ENCODE measurements at regions not wholly inside any gene's neighbourhood (a gene's known extent, or its start where the extent isn't known, plus 50 kb on each side); places are given as distances from the start of the nearest gene placed in this dataset.
A peak's percentile ranks its signal among the peaks of the same experiment; 100 is the strongest.

DNA sequence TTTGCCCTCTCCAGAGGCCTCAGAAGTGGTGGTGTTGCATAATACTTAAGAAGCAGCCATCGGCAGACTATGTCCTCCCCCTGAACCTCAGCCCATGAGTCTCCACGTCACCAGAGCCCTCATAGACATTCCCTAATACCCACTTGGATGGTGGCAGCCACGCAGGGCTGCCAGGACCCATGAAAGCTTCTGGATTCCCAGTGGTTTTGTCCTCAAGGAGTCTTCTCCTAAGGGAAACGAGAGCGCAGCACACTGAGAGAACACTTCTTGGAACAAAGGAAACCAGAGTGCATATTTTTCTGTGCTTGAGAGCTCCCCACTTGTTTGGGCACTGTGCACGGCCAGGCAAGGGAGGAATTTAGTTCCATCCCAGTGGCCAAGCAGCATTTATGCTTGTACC is 204.1 kb upstream of the DMD start:
- no peak for DNase-seq
- in situ Hi-C loops (cut with HindIII; ENCODE audit: low pct_ligation_motif_present, low sequenced_read_pairs): no loop called here
- no peak overlapping the region for H3K27ac ChIP-seq
- no peak overlapping the region for H3K4me3 ChIP-seq (ENCODE audit: low read depth, low read length)
- TF ChIP-seq, protein P1, sequence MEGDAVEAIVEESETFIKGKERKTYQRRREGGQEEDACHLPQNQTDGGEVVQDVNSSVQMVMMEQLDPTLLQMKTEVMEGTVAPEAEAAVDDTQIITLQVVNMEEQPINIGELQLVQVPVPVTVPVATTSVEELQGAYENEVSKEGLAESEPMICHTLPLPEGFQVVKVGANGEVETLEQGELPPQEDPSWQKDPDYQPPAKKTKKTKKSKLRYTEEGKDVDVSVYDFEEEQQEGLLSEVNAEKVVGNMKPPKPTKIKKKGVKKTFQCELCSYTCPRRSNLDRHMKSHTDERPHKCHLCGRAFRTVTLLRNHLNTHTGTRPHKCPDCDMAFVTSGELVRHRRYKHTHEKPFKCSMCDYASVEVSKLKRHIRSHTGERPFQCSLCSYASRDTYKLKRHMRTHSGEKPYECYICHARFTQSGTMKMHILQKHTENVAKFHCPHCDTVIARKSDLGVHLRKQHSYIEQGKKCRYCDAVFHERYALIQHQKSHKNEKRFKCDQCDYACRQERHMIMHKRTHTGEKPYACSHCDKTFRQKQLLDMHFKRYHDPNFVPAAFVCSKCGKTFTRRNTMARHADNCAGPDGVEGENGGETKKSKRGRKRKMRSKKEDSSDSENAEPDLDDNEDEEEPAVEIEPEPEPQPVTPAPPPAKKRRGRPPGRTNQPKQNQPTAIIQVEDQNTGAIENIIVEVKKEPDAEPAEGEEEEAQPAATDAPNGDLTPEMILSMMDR (IDR thresholded peaks at IDR 0.05; ENCODE audit: low read depth, low read length, missing control alignments): no peak
- no peaks in the 10 kb centered on the region for H3K27me3 ChIP-seq (replicated peaks)
- no peaks in the 10 kb centered on the region for H3K36me3 ChIP-seq (replicated peaks)

DNA sequence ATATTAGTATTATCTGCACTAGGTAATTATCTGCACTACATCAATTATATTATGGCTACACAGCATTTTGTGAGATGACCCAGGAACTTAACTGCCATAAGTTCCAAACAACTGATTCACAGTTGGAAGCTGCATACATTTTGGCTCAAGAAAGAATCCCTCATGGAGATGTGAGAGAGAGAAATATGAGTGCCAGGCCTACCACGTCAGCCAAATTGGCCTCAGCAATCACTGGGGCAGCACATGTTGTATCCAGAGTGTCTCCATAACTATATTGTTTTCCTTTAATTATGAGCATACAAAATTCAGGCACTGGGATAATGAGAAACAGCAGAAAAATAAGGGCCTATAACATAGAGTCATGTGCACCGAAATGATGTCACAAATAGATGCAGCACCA is 174.2 kb upstream of the DMD start:
- no peaks in the 10 kb centered on the region for H3K36me3 ChIP-seq (replicated peaks)
- no peak for DNase-seq
- no peaks in the 10 kb centered on the region for H3K27me3 ChIP-seq (replicated peaks)
- H3K27ac ChIP-seq: no peak overlapping the region
- TF ChIP-seq, protein P1 (IDR thresholded peaks at IDR 0.05; ENCODE audit: low read depth, low read length, missing control alignments): no peak
- no peak overlapping the region for H3K4me3 ChIP-seq (ENCODE audit: low read depth, low read length)
- in situ Hi-C loops (cut with HindIII; ENCODE audit: low pct_ligation_motif_present, low sequenced_read_pairs): no loop called here

DNA sequence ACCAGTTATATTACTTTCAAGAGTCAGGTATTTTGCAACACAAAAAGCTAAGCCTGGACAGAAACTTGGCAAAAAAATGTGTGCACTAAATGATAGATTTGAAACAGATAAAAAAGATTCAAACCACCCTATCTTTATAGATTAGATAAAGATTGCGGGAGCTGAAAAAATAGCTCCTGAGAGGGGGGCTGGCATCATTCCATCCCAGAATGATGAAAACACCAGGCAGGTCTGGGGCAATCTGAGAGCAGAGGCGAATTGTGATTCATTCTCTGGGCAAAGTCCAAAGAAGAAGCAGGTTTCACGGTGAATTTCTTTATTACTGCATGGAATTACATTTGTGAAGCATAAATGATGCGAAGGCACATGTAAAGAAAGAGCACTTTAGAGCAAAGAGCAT is 168.5 kb upstream of the DMD start:
- no peaks in the 10 kb centered on the region for H3K27me3 ChIP-seq (replicated peaks)
- TF ChIP-seq, protein P1 (IDR thresholded peaks at IDR 0.05; ENCODE audit: low read depth, low read length, missing control alignments): no peak
- H3K27ac ChIP-seq: no peak overlapping the region
- H3K36me3 ChIP-seq (replicated peaks): no peaks in the 10 kb centered on the region
- H3K4me3 ChIP-seq (ENCODE audit: low read depth, low read length): no peak overlapping the region
- in situ Hi-C loops (cut with HindIII; ENCODE audit: low pct_ligation_motif_present, low sequenced_read_pairs): no loop called here
- DNase-seq: no peak

DNA sequence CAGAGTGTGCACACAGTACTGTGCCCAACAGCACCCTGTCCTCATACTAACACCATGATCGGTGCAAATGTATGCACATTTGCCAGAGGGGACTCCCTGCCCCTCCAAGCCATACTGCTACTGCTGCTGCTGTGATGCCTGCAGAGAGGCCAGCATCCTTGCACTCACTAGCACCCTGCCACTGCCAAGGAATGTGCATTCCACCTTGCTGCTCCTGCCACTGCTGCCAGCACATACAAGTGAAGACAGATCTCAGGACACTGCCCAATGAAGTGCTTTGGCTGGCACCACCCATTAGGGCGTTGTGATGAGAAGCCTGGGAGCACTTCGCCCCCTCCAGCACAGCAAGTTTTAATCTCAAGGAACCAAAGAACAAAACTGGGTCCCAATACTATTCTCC is 146.3 kb upstream of the DMD start:
- H3K36me3 ChIP-seq (replicated peaks): no peaks in the 10 kb centered on the region
- H3K27me3 ChIP-seq (replicated peaks): no peaks in the 10 kb centered on the region
- TF ChIP-seq, protein P1 (IDR thresholded peaks at IDR 0.05; ENCODE audit: low read depth, low read length, missing control alignments): no peak
- in situ Hi-C loops (cut with HindIII; ENCODE audit: low pct_ligation_motif_present, low sequenced_read_pairs): no loop called here
- no peak for DNase-seq
- no peak overlapping the region for H3K4me3 ChIP-seq (ENCODE audit: low read depth, low read length)
- no peak overlapping the region for H3K27ac ChIP-seq

DNA sequence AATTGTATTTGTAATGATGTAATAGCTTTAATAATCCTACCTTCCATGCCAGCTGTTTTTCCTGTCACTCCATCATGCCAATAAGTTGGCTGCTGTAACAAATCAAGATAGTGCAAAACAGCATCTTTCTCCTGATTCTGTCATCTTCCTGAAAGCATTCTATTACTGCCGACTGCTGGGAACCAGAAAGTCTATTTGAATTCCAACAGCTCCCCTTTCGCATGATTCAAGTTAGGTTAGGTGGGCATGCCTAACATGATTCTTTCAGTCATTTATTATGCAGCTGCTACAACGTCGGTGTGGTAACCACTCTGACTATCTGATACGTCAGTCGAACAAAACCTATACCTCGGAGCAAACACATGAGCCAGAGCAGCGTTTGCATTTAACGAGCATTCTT is 127.9 kb upstream of the DMD start:
- H3K36me3 ChIP-seq (replicated peaks): no peaks in the 10 kb centered on the region
- DNase-seq: peak; percentile 3
- H3K27me3 ChIP-seq (replicated peaks): no peaks in the 10 kb centered on the region
- TF ChIP-seq, protein P1 (IDR thresholded peaks at IDR 0.05; ENCODE audit: low read depth, low read length, missing control alignments): no peak
- H3K27ac ChIP-seq: no peak overlapping the region
- no peak overlapping the region for H3K4me3 ChIP-seq (ENCODE audit: low read depth, low read length)
- in situ Hi-C loops (cut with HindIII; ENCODE audit: low pct_ligation_motif_present, low sequenced_read_pairs): no loop called here

DNA sequence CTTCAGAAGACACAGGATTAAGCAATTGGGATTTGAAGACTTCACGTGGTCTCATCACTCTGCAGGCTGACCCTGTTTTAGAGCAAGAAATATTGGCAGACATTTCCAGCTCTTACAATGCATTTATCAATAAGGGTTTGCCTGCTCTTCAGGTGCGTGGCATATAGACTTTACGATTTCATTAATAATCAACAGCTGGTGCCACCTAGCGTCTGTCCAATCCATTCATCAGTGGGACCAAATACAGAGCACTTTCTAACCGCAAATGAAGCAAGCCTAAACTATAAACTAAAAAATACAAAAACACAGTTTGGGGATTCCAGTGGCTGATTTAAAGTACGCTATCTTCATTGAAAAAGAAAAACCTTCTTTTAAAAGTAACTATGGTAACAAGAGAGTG is 125.4 kb upstream of the DMD start:
- in situ Hi-C loops (cut with HindIII; ENCODE audit: low pct_ligation_motif_present, low sequenced_read_pairs): no loop called here
- Histone ChIP-seq H3K36me3 (replicated peaks) (no peaks in the 10 kb centered on the region), H3K27ac (no peak overlapping the region), H3K27me3 (replicated peaks) (no peaks in the 10 kb centered on the region), H3K4me3 (ENCODE audit: low read depth, low read length) (no peak overlapping the region)
- TF ChIP-seq, protein P1 (IDR thresholded peaks at IDR 0.05; ENCODE audit: low read depth, low read length, missing control alignments): peak; percentile 65
- peak; percentile 11 for DNase-seq

All from brain microvascular endothelial cell (primary cell).